GM12878 (cell line): ENCODE measurements at regions not wholly inside any gene's neighbourhood (a gene's known extent, or its start where the extent isn't known, plus 50 kb on each side); places are given as distances from the start of the nearest gene placed in this dataset.

ENCODE experiments used
- ASH2L ChIP-seq: fragments of 300-600, 200-600 bp; sonication (generic); IDR thresholded peaks from 2 replicates; pipeline ENCODE4 v1.6.1; 2017; ENCODE audit warnings: low read depth, mild to moderate bottlenecking, borderline replicate concordance
- BACH1 ChIP-seq: fragments of 450-650 bp; IDR thresholded peaks from 2 replicates; pipeline ENCODE4 v1.6.1; 2017; ENCODE audit warnings: mild to moderate bottlenecking, borderline replicate concordance
- CBX3 ChIP-seq: fragments of 200-600 bp; sonication (generic); IDR thresholded peaks from 2 replicates; pipeline ENCODE4 v1.6.1; 2016; ENCODE audit warnings: low read depth, borderline replicate concordance
- CREB1 ChIP-seq: IDR thresholded peaks from 2 replicates; pipeline ENCODE4 v1.6.1; 2012; ENCODE audit warnings: low read depth, mild to moderate bottlenecking, inconsistent platforms
- NRF1 ChIP-seq: conservative IDR thresholded peaks from 2 replicates; pipeline ENCODE4 v1.6.1; 2011; ENCODE audit warnings: mild to moderate bottlenecking, low read depth, low read length, improper control_type of control experiment
- PAX8 ChIP-seq: fragments of 450-650 bp; IDR thresholded peaks from 2 replicates; pipeline ENCODE4 v1.6.1; 2017; ENCODE audit warnings: mild to moderate bottlenecking, moderate library complexity
- POLR2AphosphoS5 ChIP-seq: IDR thresholded peaks from 2 replicates; pipeline ENCODE4 v1.6.1; 2011; ENCODE audit warnings: mild to moderate bottlenecking, low read length, inconsistent platforms
- SMC3 ChIP-seq: IDR thresholded peaks from 2 replicates; pipeline ENCODE4 v1.6.1; 2011; ENCODE audit warnings: low read length, improper control_type of control experiment, borderline replicate concordance
- SPI1 ChIP-seq: IDR thresholded peaks from 2 replicates; pipeline ENCODE4 v1.6.1; 2011; ENCODE audit warnings: low read depth, mild to moderate bottlenecking, low read length, moderate library complexity, borderline replicate concordance; ENCODE audit not compliant: insufficient read depth
- TF ChIP-seq, protein P1 (sequence below), 3 experiments: IDR thresholded peaks in 2 of 3; conservative IDR thresholded peaks in 1 of 3; 2 replicates each; pipeline ENCODE4 v1.5.1; 2011; ENCODE audit warnings: low read depth in 3 of 3, low read length in 3 of 3, mild to moderate bottlenecking in 3 of 3, control low read depth in 2 of 3, moderate library complexity in 2 of 3, inconsistent platforms in 1 of 3, mixed read lengths in 1 of 3; ENCODE audit not compliant: control insufficient read depth in 2 of 3, insufficient read depth in 1 of 3; ENCODE audit errors: extremely low read depth in 1 of 3
- TF ChIP-seq, protein P2 (sequence below): IDR thresholded peaks from 2 replicates; pipeline ENCODE4 v1.6.1; 2011; ENCODE audit warnings: borderline replicate concordance, low read depth, mild to moderate bottlenecking, moderate library complexity, mixed read lengths, low read length; ENCODE audit not compliant: insufficient read depth; ENCODE audit errors: extremely low read length

DNA sequence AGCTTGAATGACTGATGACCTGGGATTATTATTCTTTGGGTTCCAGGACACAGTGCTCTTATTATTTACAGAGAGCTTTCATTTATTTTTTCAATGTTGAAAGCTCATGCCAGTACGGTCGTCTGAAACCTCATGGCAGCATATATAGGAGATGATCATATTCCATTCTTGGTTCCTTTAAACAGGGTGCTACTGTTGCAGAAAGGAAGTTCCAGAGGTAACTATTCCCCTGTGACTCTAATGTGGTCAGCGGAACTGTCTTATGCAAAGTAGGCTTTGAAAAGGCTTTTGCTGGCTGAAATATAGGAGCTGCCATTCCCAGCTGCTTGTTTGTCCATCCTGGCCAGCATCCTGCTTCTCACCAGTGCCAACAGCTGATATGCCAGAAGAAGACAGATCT is 208.3 kb upstream of the LEF1 start:
- TF ChIP-seq, protein P1, sequence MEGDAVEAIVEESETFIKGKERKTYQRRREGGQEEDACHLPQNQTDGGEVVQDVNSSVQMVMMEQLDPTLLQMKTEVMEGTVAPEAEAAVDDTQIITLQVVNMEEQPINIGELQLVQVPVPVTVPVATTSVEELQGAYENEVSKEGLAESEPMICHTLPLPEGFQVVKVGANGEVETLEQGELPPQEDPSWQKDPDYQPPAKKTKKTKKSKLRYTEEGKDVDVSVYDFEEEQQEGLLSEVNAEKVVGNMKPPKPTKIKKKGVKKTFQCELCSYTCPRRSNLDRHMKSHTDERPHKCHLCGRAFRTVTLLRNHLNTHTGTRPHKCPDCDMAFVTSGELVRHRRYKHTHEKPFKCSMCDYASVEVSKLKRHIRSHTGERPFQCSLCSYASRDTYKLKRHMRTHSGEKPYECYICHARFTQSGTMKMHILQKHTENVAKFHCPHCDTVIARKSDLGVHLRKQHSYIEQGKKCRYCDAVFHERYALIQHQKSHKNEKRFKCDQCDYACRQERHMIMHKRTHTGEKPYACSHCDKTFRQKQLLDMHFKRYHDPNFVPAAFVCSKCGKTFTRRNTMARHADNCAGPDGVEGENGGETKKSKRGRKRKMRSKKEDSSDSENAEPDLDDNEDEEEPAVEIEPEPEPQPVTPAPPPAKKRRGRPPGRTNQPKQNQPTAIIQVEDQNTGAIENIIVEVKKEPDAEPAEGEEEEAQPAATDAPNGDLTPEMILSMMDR (IDR thresholded peaks at IDR 0.05 in 2 of 3, conservative IDR thresholded peaks at IDR 0.05 in 1 of 3; ENCODE audit: control insufficient read depth in 2 of 3, extremely low read depth in 1 of 3, insufficient read depth in 1 of 3, low read depth in 3 of 3, low read length in 3 of 3): no peak
- TF ChIP-seq SMC3 (no peak), BACH1 (no peak), POLR2AphosphoS5 (no peak), CREB1 (no peak), CBX3 (no peak), NRF1 (no peak), ASH2L (no peak), SPI1 (no peak), PAX8 (no peak)
- TF ChIP-seq, protein P2, sequence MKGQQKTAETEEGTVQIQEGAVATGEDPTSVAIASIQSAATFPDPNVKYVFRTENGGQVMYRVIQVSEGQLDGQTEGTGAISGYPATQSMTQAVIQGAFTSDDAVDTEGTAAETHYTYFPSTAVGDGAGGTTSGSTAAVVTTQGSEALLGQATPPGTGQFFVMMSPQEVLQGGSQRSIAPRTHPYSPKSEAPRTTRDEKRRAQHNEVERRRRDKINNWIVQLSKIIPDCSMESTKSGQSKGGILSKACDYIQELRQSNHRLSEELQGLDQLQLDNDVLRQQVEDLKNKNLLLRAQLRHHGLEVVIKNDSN: no peak
